ENCODE measurements at regions not wholly inside any gene's neighbourhood (a gene's known extent, or its start where the extent isn't known, plus 50 kb on each side); places are given as distances from the start of the nearest gene placed in this dataset.

DNA sequence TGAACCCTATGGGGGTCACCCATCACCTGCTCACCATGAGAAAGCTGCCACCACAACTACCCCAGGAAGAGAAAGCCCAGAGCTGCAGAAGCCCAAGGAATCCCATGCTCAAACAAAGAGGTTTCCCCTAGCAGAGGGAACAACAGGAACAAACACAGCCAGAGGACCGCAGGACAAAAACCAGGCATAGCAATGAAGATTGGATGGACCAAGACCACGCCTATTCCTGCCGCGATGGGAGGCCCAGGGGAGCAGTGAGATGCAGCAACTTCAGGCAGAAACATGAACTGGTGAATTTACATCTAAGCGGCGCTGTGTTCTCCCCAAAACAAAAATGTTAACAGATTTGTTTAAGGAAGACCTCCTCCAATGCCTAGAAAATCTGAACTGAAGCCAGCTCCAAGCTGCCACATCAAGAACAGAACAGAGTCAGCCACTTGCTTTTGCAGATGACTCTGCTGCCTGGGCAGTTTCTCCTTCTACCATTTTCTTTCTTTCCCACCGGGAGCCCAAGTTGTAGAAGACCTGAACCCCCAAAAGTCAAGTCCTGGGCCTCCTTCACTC is 134.2 kb upstream of the NEBL start:
- Histone ChIP-seq H4K20me1 (ENCODE audit: insufficient read depth, low read length) (no peaks in the 10 kb centered on the region), H3K27me3 (ENCODE audit: insufficient read depth, low read length) (no peaks in the 10 kb centered on the region), H3K4me1 (ENCODE audit: insufficient read depth, low read length) (no peaks in the 10 kb centered on the region), H3K36me3 (ENCODE audit: insufficient read depth, low read length) (no peaks in the 10 kb centered on the region), H2AFZ (ENCODE audit: low read length) (no peak overlapping the region), H3K4me3 (ENCODE audit: insufficient read depth, low read length) (no peak overlapping the region), H3K9me3 (ENCODE audit: low read depth, low read length) (no peaks in the 10 kb centered on the region), H3K27ac (ENCODE audit: low read depth, low read length) (no peak overlapping the region), H3K4me2 (ENCODE audit: insufficient read depth, low read length) (no peak overlapping the region), H3K79me2 (ENCODE audit: insufficient read depth, low read length) (no peaks in the 10 kb centered on the region)
- DNase-seq (ENCODE audit: insufficient read length, low spot score, missing footprints): no peak
- TF ChIP-seq, protein P1, sequence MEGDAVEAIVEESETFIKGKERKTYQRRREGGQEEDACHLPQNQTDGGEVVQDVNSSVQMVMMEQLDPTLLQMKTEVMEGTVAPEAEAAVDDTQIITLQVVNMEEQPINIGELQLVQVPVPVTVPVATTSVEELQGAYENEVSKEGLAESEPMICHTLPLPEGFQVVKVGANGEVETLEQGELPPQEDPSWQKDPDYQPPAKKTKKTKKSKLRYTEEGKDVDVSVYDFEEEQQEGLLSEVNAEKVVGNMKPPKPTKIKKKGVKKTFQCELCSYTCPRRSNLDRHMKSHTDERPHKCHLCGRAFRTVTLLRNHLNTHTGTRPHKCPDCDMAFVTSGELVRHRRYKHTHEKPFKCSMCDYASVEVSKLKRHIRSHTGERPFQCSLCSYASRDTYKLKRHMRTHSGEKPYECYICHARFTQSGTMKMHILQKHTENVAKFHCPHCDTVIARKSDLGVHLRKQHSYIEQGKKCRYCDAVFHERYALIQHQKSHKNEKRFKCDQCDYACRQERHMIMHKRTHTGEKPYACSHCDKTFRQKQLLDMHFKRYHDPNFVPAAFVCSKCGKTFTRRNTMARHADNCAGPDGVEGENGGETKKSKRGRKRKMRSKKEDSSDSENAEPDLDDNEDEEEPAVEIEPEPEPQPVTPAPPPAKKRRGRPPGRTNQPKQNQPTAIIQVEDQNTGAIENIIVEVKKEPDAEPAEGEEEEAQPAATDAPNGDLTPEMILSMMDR (IDR thresholded peaks at IDR 0.05; ENCODE audit: extremely low read depth, low read depth, low read length): no peak

DNA sequence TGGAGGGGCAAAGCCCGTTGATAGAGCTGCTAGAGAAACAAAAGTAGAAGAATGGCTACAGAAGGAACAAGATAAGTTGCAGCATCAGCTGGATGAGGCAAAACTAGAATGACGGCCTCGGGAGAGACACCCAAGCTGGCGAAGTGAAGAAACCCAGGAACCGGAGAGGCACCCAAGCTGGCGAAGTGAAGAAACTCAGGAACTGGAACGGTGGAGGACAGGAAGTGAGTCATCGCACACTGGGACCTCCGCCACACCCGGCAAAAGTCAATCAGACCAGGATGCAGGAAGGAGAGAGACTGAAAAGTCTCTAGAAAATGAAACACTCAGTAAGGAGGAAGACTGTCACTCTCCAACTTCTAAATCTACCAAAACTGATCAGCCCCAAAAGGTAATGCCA is 133.0 kb upstream of the NEBL start:
- no peaks in the 10 kb centered on the region for H4K20me1 ChIP-seq (ENCODE audit: insufficient read depth, low read length)
- H3K79me2 ChIP-seq (ENCODE audit: insufficient read depth, low read length): no peaks in the 10 kb centered on the region
- no peaks in the 10 kb centered on the region for H3K9me3 ChIP-seq (ENCODE audit: low read depth, low read length)
- H3K27ac ChIP-seq (ENCODE audit: low read depth, low read length): no peak overlapping the region
- no peaks in the 10 kb centered on the region for H3K27me3 ChIP-seq (ENCODE audit: insufficient read depth, low read length)
- H2AFZ ChIP-seq (ENCODE audit: low read length): no peak overlapping the region
- no peaks in the 10 kb centered on the region for H3K36me3 ChIP-seq (ENCODE audit: insufficient read depth, low read length)
- H3K4me3 ChIP-seq (ENCODE audit: insufficient read depth, low read length): no peak overlapping the region
- no peak for DNase-seq (ENCODE audit: insufficient read length, low spot score, missing footprints)
- H3K4me1 ChIP-seq (ENCODE audit: insufficient read depth, low read length): no peaks in the 10 kb centered on the region
- H3K4me2 ChIP-seq (ENCODE audit: insufficient read depth, low read length): no peak overlapping the region
- TF ChIP-seq, protein P1 (IDR thresholded peaks at IDR 0.05; ENCODE audit: extremely low read depth, low read depth, low read length): no peak

DNA sequence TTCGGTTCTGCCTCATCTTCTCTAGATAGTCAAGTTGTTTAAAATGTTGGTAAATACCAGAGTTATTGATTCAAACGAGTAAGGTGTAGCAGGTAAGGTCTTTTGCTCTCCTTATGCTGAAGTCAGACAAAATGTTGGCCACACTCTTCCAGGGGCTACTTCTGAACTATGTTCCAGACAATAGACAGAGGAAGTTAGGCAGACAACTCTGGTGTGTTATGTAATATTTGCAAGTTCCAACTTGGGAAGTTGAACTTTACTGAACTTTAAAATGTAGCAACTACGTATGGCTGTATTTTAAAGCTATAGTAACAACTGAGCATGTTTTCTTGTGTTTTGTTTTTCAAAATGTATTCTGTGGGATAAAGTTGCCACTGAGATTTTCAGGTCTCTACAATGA is 125.7 kb upstream of the NEBL start:
- H3K27me3 ChIP-seq (ENCODE audit: insufficient read depth, low read length): no peaks in the 10 kb centered on the region
- no peak for DNase-seq (ENCODE audit: insufficient read length, low spot score, missing footprints)
- H3K36me3 ChIP-seq (ENCODE audit: insufficient read depth, low read length): no peaks in the 10 kb centered on the region
- H3K79me2 ChIP-seq (ENCODE audit: insufficient read depth, low read length): no peaks in the 10 kb centered on the region
- H3K4me2 ChIP-seq (ENCODE audit: insufficient read depth, low read length): no peak overlapping the region
- TF ChIP-seq, protein P1 (IDR thresholded peaks at IDR 0.05; ENCODE audit: extremely low read depth, low read depth, low read length): no peak
- H4K20me1 ChIP-seq (ENCODE audit: insufficient read depth, low read length): no peaks in the 10 kb centered on the region
- no peak overlapping the region for H3K27ac ChIP-seq (ENCODE audit: low read depth, low read length)
- H3K9me3 ChIP-seq (ENCODE audit: low read depth, low read length): no peaks in the 10 kb centered on the region
- H3K4me1 ChIP-seq (ENCODE audit: insufficient read depth, low read length): no peaks in the 10 kb centered on the region
- H2AFZ ChIP-seq (ENCODE audit: low read length): no peak overlapping the region
- H3K4me3 ChIP-seq (ENCODE audit: insufficient read depth, low read length): no peak overlapping the region

DNA sequence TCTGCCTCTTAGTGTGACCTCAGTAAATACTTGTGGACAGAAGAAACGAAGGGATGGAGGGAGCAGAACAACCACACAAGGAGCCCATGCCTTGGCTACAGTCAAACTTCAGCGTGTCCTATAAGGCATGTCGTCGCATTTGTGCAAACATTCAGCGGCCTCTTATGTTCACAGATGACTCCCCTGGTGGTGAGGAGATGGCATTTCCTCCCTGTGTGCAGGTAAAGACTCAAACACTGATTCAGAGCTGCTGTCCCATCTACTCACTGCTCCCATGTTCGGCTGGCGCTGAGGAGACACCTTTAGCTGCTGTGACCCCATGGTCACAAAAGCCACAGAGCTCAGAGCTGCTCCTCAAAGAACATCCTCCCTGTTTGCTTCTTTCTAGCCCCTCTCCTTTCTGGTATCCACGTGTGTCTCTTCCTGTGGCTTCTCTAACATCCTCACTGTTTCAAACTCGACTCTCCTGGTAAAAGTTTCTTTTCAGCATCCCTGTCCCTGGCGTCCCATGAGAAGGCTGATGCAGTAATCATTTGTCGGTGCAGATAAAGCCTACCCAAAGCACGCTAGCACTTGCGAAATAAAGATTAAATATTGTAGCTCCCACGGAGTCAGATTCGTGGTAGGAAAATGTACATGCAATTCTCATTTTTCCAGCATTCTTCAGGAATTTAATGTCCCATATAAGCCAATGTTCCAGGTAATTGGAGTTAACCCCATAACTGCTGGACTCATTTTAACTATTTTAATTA is 124.9 kb upstream of the NEBL start:
- no peaks in the 10 kb centered on the region for H3K9me3 ChIP-seq (ENCODE audit: low read depth, low read length)
- H4K20me1 ChIP-seq (ENCODE audit: insufficient read depth, low read length): no peaks in the 10 kb centered on the region
- no peaks in the 10 kb centered on the region for H3K27me3 ChIP-seq (ENCODE audit: insufficient read depth, low read length)
- no peak overlapping the region for H3K27ac ChIP-seq (ENCODE audit: low read depth, low read length)
- no peak overlapping the region for H2AFZ ChIP-seq (ENCODE audit: low read length)
- TF ChIP-seq, protein P1 (IDR thresholded peaks at IDR 0.05; ENCODE audit: extremely low read depth, low read depth, low read length): no peak
- no peaks in the 10 kb centered on the region for H3K4me1 ChIP-seq (ENCODE audit: insufficient read depth, low read length)
- no peak for DNase-seq (ENCODE audit: insufficient read length, low spot score, missing footprints)
- H3K79me2 ChIP-seq (ENCODE audit: insufficient read depth, low read length): no peaks in the 10 kb centered on the region
- H3K4me2 ChIP-seq (ENCODE audit: insufficient read depth, low read length): no peak overlapping the region
- no peaks in the 10 kb centered on the region for H3K36me3 ChIP-seq (ENCODE audit: insufficient read depth, low read length)
- H3K4me3 ChIP-seq (ENCODE audit: insufficient read depth, low read length): no peak overlapping the region
